CD4-positive, alpha-beta T cell treated with Interleukin-10 for 1 hour (primary cell): ENCODE measurements at regions not wholly inside any gene's neighbourhood (a gene's known extent, or its start where the extent isn't known, plus 50 kb on each side); places are given as distances from the start of the nearest gene placed in this dataset.
A peak's percentile ranks its signal among the peaks of the same experiment; 100 is the strongest.
"Not testable (repeated sequence)": the region's sequence is repeated elsewhere in the genome, so short reads cannot be mapped to it uniquely, and the experiment has no call there.

Experiments used
- DNase-seq: peaks from one replicate; pipeline ENCODE4 v3.0.0-alpha.2; 2020

GRCh38 chr11:47928426-47928825, 51.9 kb upstream of the PTPRJ start:
- DNase-seq = no peak

GRCh38 chr11:47924184-47924691, 56.1 kb upstream of the PTPRJ start:
- no peak for DNase-seq

GRCh38 chr11:47923667-47924066, 56.7 kb upstream of the PTPRJ start:
- DNase-seq = no peak

GRCh38 chr11:47921080-47921555, 59.2 kb upstream of the PTPRJ start:
- DNase-seq = not testable (repeated sequence)

GRCh38 chr11:47918882-47919495, 61.4 kb upstream of the PTPRJ start:
- no peak for DNase-seq

- DNase-seq = no peak
These were observed 62.0 kb upstream of the PTPRJ start for GRCh38 chr11:47918370-47918690.

GRCh38 chr11:47917599-47918369, 62.6 kb upstream of the PTPRJ start:
- peak; percentile 37 for DNase-seq

- DNase-seq = no peak
These were observed 64.0 kb upstream of the PTPRJ start for GRCh38 chr11:47916361-47916841.

GRCh38 chr11:47915783-47916182, 64.6 kb upstream of the PTPRJ start:
- DNase-seq = no peak

- DNase-seq = peak; percentile 35
These were observed 65.0 kb upstream of the PTPRJ start for GRCh38 chr11:47915374-47915773.

- DNase-seq = no peak
These were observed 65.6 kb upstream of the PTPRJ start for GRCh38 chr11:47914743-47915142.

- no peak for DNase-seq
These were observed 65.5 kb upstream of the NUP160 start for GRCh38 chr11:47913529-47914244.

- no peak for DNase-seq
These were observed 64.8 kb upstream of the NUP160 start for GRCh38 chr11:47912843-47913437.

GRCh38 chr11:47911149-47911548, 63.0 kb upstream of the NUP160 start:
- DNase-seq = no peak

- DNase-seq = no peak
These were observed 60.0 kb upstream of the NUP160 start for GRCh38 chr11:47908198-47908597.

- no peak for DNase-seq
These were observed 59.3 kb upstream of the NUP160 start for GRCh38 chr11:47907499-47907898.

- no peak for DNase-seq
These were observed 57.9 kb upstream of the NUP160 start for GRCh38 chr11:47906066-47906465.

- DNase-seq = no peak
These were observed 57.4 kb upstream of the NUP160 start for GRCh38 chr11:47905358-47906059.

- no peak for DNase-seq
These were observed 56.7 kb upstream of the NUP160 start for GRCh38 chr11:47904808-47905207.

- no peak for DNase-seq
These were observed 55.9 kb upstream of the NUP160 start for GRCh38 chr11:47904048-47904447.

GRCh38 chr11:47899801-47900200, 51.7 kb upstream of the NUP160 start:
- no peak for DNase-seq
